GM12878 (cell line): ENCODE measurements at regions not wholly inside any gene's neighbourhood (a gene's known extent, or its start where the extent isn't known, plus 50 kb on each side); places are given as distances from the start of the nearest gene placed in this dataset.

Experiments
- ATAC-seq: fragments of 200-7000 bp; cut with Tn5 transposase; 3 replicates; pipeline ENCODE4 v1.9.1; 2020; ENCODE audit warnings: mild to moderate bottlenecking, moderate library complexity
- BruUV-seq: library from RNA; stranded (reverse); fragments of 400-500 nt; replicated peaks from 2 replicates; lab custom pipeline; 2021; lab: Mats Ljungman, UMichigan
- CTCF ChIA-PET: fragments of 300-600 bp; sonication (Branson Sonifier 250); formaldehyde crosslinking; extraction: SDS; loops from one replicate; lab custom pipeline; 2021; ENCODE audit warnings: inconsistent platforms; lab: Yijun Ruan, JAX
- POLR2A ChIA-PET: fragments of 350-600 bp; formaldehyde crosslinking; extraction: SDS; loops from one replicate; lab custom pipeline; 2021; ENCODE audit warnings: inconsistent platforms; lab: Charles Lee
- RAD21 ChIA-PET: fragments of 300-600 bp; sonication (Branson Sonifier 250); formaldehyde crosslinking; loops from one replicate; lab custom pipeline; 2023; ENCODE audit warnings: antibody characterized with exemption; ENCODE audit not compliant: unreplicated experiment; lab: Charles Lee
- SMC1A ChIA-PET: fragments of 300-600 bp; sonication (Branson Sonifier 250); formaldehyde crosslinking; loops from one replicate; lab custom pipeline; 2023; ENCODE audit not compliant: unreplicated experiment, uncharacterized antibody; lab: Charles Lee
- DNase-seq: peaks from one replicate; pipeline ENCODE4 v3.0.0-alpha.2; 2011; ENCODE audit warnings: low read depth, low spot score
- FAIRE-seq: peaks from 3 replicates; lab custom pipeline; 2011; peaks lifted over from hg19 to GRCh38; lab: Jason Lieb, UNC
- H2AFZ ChIP-seq: 2 replicates; pipeline ENCODE4 v1.6.0; 2011; ENCODE audit warnings: low read depth, low read length, control low read depth; ENCODE audit not compliant: control insufficient read depth
- H3K27ac ChIP-seq: 2 replicates; pipeline ENCODE4 v1.5.1; 2011; ENCODE audit warnings: control low read depth; ENCODE audit not compliant: control insufficient read depth, insufficient read depth
- H3K27me3 ChIP-seq, 2 experiments: replicated peaks in 1 of 2; 2 replicates each; pipeline versions ENCODE4 v1.6.0 to v1.6.1; 2011; ENCODE audit warnings: low read length in 1 of 2; ENCODE audit not compliant: control insufficient read depth in 2 of 2, insufficient read depth in 2 of 2
- H3K36me3 ChIP-seq, 2 experiments: 2 replicates each; pipeline ENCODE4 v1.5.1; 2011; ENCODE audit warnings: low read length in 1 of 2; ENCODE audit not compliant: control insufficient read depth in 2 of 2, insufficient read depth in 2 of 2
- H3K4me1 ChIP-seq: 2 replicates; pipeline ENCODE4 v1.6.1; 2011; ENCODE audit warnings: mild to moderate bottlenecking, low read length, moderate library complexity, mixed read lengths; ENCODE audit not compliant: control insufficient read depth, insufficient read depth
- H3K4me2 ChIP-seq: 2 replicates; pipeline ENCODE4 v1.6.0; 2011; ENCODE audit warnings: control low read depth; ENCODE audit not compliant: control insufficient read depth, insufficient read depth
- H3K4me3 ChIP-seq: fragments of 200-600 bp; sonication (generic); 2 replicates; pipeline ENCODE4 v1.5.1; 2016
- H3K79me2 ChIP-seq: 2 replicates; pipeline ENCODE4 v1.6.0; 2011; ENCODE audit warnings: low read length; ENCODE audit not compliant: control insufficient read depth, insufficient read depth
- H3K9ac ChIP-seq: 2 replicates; pipeline ENCODE4 v1.8.0; 2011; ENCODE audit warnings: low read length, control low read depth, mixed read lengths; ENCODE audit not compliant: control insufficient read depth, insufficient read depth
- H3K9me3 ChIP-seq: replicated peaks from 3 replicates; pipeline ENCODE4 v1.5.1; 2011; ENCODE audit warnings: mild to moderate bottlenecking, low read length; ENCODE audit not compliant: control insufficient read depth, insufficient read depth
- H4K20me1 ChIP-seq: 2 replicates; pipeline ENCODE4 v1.6.0; 2011; ENCODE audit not compliant: control insufficient read depth, insufficient read depth
- CBX5 ChIP-seq: sonication (generic); IDR thresholded peaks from 2 replicates; pipeline ENCODE4 v1.6.1; 2016; ENCODE audit warnings: low read depth, moderate library complexity, mild to moderate bottlenecking, inconsistent platforms
- CHD2 ChIP-seq: IDR thresholded peaks from 2 replicates; pipeline ENCODE4 v1.6.1; 2011; ENCODE audit warnings: low read depth, low read length, improper control_type of control experiment, borderline replicate concordance
- CREB1 ChIP-seq: IDR thresholded peaks from 2 replicates; pipeline ENCODE4 v1.6.1; 2012; ENCODE audit warnings: low read depth, mild to moderate bottlenecking, inconsistent platforms
- EED ChIP-seq: sonication (generic); IDR thresholded peaks from 2 replicates; pipeline ENCODE4 v1.6.1; 2016; ENCODE audit warnings: antibody characterized with exemption, low read depth
- GABPA ChIP-seq: IDR thresholded peaks from 2 replicates; pipeline ENCODE4 v1.6.1; 2014; ENCODE audit warnings: antibody characterized with exemption, low read depth, mild to moderate bottlenecking, inconsistent platforms
- IKZF1 ChIP-seq: fragments of 450-650 bp; conservative IDR thresholded peaks from 2 replicates; pipeline ENCODE4 v1.6.1; 2017; ENCODE audit warnings: antibody characterized with exemption, mild to moderate bottlenecking
- NBN ChIP-seq: fragments of 450-650 bp; IDR thresholded peaks from 2 replicates; pipeline ENCODE4 v1.6.1; 2016
- POLR2A ChIP-seq: IDR thresholded peaks from 2 replicates; pipeline ENCODE4 v1.6.1; 2011; ENCODE audit warnings: low read depth, mild to moderate bottlenecking, low read length
- POLR2AphosphoS2 ChIP-seq: IDR thresholded peaks from 2 replicates; pipeline ENCODE4 v1.6.1; 2011; ENCODE audit warnings: low read depth, mild to moderate bottlenecking, low read length, improper control_type of control experiment, moderate library complexity
- RCOR1 ChIP-seq: conservative IDR thresholded peaks from 2 replicates; pipeline ENCODE4 v1.6.1; 2012; ENCODE audit warnings: low read depth, low read length, improper control_type of control experiment
- SIN3A ChIP-seq: IDR thresholded peaks from 2 replicates; pipeline ENCODE4 v1.6.1; 2012; ENCODE audit warnings: low read depth, low read length, improper control_type of control experiment
- TAF1 ChIP-seq: IDR thresholded peaks from 2 replicates; pipeline ENCODE4 v1.6.1; 2011; ENCODE audit warnings: mild to moderate bottlenecking, low read depth, low read length, borderline replicate concordance
- USF1 ChIP-seq: IDR thresholded peaks from 2 replicates; pipeline ENCODE4 v1.6.1; 2011; ENCODE audit warnings: borderline replicate concordance, low read depth, mild to moderate bottlenecking, moderate library complexity, mixed read lengths, low read length; ENCODE audit not compliant: insufficient read depth; ENCODE audit errors: extremely low read length
- WRNIP1 ChIP-seq: IDR thresholded peaks from 2 replicates; pipeline ENCODE4 v1.6.1; 2011; ENCODE audit warnings: low read depth, low read length, improper control_type of control experiment, borderline replicate concordance
- ZNF384 ChIP-seq: IDR thresholded peaks from 2 replicates; pipeline ENCODE4 v1.6.1; 2012; ENCODE audit warnings: low read depth, mild to moderate bottlenecking, low read length, improper control_type of control experiment, borderline replicate concordance
- ZNF622 ChIP-seq: fragments of 450-650 bp; IDR thresholded peaks from 2 replicates; pipeline ENCODE4 v1.6.1; 2017; ENCODE audit warnings: mild to moderate bottlenecking, inconsistent platforms
- WGBS: methylation state at CpG from one replicate; pipeline ENCODE4 v1.1.6; 2016; ENCODE audit warnings: low lambda C conversion rate; ENCODE audit not compliant: insufficient replicate concordance, insufficient coverage; ENCODE audit errors: missing lambda C conversion rate; 5-methylcytosine and 5-hydroxymethylcytosine counted together
- in situ Hi-C: fragments of 300-500 bp; cut with MboI; formaldehyde crosslinking; loops from 9 replicates; pipeline ENCODE4 v1.14.3; 2018; ENCODE audit warnings: mixed read lengths
- intact Hi-C: fragments of 100-400 bp; cut with micrococcal nuclease; formaldehyde crosslinking; loops from one replicate; pipeline ENCODE4 v1.14.2; 2022; ENCODE audit not compliant: unreplicated experiment
- TF ChIP-seq, protein P1 (sequence below): fragments of 450-650 bp; IDR thresholded peaks from 2 replicates; pipeline ENCODE4 v1.6.1; 2018; ENCODE audit warnings: mild to moderate bottlenecking, low read depth, moderate library complexity; ENCODE audit not compliant: partially characterized antibody
- TF ChIP-seq, protein P2 (sequence below): fragments of 450-650 bp; IDR thresholded peaks from 2 replicates; pipeline ENCODE4 v1.6.1; 2016; ENCODE audit warnings: mild to moderate bottlenecking

DNA sequence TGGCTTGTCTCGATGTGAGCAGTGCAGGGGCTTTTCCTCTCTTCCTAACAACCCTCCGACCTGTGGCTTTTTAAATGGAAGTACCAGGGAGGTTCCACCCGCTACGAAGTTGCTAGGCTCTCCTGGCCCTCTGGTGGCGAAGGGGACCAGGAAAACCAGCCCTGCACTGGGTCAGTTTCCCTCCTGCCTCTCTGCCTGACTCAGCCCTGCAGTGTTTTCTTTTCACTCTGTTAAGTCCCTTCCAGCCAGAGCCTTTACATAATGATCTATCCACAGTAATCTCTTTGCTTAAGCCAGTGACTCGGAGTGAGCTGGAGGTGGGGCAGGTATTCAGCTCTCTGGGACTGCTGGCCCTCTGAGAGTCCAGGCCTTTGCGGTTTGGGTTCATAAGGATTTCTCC, 331.3 kb upstream of the EEF2KMT start:
- in situ Hi-C loops (no loop called here), intact Hi-C loops (no loop called here)
- H3K36me3 ChIP-seq, result no peaks in the 10 kb centered on the region
- H3K4me1 ChIP-seq, result no peaks in the 10 kb centered on the region
- H3K9me3 ChIP-seq, result no peaks in the 10 kb centered on the region
- H3K9ac ChIP-seq, result no peak overlapping the region
- DNase-seq (no peak), ATAC-seq (no peak), FAIRE-seq (no peak)
- no peak for TF ChIP-seq TAF1
- TF ChIP-seq POLR2AphosphoS2, result no peak
- TF ChIP-seq USF1, result no peak
- no peak for TF ChIP-seq WRNIP1
- no peak for TF ChIP-seq CREB1
- no peak for TF ChIP-seq CHD2
- no peak for TF ChIP-seq ZNF384
- TF ChIP-seq ZNF622, result no peak
- TF ChIP-seq NBN, result no peak
- no peak for TF ChIP-seq POLR2A
- TF ChIP-seq IKZF1, result no peak
- TF ChIP-seq EED, result no peak
- TF ChIP-seq, protein P1, sequence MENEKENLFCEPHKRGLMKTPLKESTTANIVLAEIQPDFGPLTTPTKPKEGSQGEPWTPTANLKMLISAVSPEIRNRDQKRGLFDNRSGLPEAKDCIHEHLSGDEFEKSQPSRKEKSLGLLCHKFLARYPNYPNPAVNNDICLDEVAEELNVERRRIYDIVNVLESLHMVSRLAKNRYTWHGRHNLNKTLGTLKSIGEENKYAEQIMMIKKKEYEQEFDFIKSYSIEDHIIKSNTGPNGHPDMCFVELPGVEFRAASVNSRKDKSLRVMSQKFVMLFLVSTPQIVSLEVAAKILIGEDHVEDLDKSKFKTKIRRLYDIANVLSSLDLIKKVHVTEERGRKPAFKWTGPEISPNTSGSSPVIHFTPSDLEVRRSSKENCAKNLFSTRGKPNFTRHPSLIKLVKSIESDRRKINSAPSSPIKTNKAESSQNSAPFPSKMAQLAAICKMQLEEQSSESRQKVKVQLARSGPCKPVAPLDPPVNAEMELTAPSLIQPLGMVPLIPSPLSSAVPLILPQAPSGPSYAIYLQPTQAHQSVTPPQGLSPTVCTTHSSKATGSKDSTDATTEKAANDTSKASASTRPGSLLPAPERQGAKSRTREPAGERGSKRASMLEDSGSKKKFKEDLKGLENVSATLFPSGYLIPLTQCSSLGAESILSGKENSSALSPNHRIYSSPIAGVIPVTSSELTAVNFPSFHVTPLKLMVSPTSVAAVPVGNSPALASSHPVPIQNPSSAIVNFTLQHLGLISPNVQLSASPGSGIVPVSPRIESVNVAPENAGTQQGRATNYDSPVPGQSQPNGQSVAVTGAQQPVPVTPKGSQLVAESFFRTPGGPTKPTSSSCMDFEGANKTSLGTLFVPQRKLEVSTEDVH, result no peak
- TF ChIP-seq SIN3A, result no peak
- TF ChIP-seq CBX5, result no peak
- TF ChIP-seq RCOR1, result no peak
- TF ChIP-seq, protein P2, sequence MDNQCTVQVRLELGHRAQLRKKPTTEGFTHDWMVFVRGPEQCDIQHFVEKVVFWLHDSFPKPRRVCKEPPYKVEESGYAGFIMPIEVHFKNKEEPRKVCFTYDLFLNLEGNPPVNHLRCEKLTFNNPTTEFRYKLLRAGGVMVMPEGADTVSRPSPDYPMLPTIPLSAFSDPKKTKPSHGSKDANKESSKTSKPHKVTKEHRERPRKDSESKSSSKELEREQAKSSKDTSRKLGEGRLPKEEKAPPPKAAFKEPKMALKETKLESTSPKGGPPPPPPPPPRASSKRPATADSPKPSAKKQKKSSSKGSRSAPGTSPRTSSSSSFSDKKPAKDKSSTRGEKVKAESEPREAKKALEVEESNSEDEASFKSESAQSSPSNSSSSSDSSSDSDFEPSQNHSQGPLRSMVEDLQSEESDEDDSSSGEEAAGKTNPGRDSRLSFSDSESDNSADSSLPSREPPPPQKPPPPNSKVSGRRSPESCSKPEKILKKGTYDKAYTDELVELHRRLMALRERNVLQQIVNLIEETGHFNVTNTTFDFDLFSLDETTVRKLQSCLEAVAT, result no peak
- no peak for TF ChIP-seq GABPA
- no TSS peak for BruUV-seq
- SMC1A ChIA-PET, result interaction anchor here (0.9 kb wide), 1 partner anchor 372 kb away, joined by 4 read pairs; no protein-coding TSS in a partner anchor
- no peak overlapping the region for H3K27ac ChIP-seq
- no peak overlapping the region for H2AFZ ChIP-seq
- WGBS, result 20% methylated on average over 7 of the region's 7 CpGs
- H3K27me3 ChIP-seq, result no peaks in the 10 kb centered on the region
- H3K79me2 ChIP-seq, result no peaks in the 10 kb centered on the region
- H3K4me3 ChIP-seq, result no peak overlapping the region
- no peaks in the 10 kb centered on the region for H4K20me1 ChIP-seq
- CTCF ChIA-PET, result interaction anchor here (0.6 kb wide), 1 partner anchor 1434 kb away, joined by 3 read pairs; no protein-coding TSS in a partner anchor
- RAD21 ChIA-PET, result no interaction called here
- H3K4me2 ChIP-seq, result no peak overlapping the region
- POLR2A ChIA-PET, result no interaction called here
